ENCODE measurements at regions not wholly inside any gene's neighbourhood (a gene's known extent, or its start where the extent isn't known, plus 50 kb on each side); places are given as distances from the start of the nearest gene placed in this dataset.

DNA sequence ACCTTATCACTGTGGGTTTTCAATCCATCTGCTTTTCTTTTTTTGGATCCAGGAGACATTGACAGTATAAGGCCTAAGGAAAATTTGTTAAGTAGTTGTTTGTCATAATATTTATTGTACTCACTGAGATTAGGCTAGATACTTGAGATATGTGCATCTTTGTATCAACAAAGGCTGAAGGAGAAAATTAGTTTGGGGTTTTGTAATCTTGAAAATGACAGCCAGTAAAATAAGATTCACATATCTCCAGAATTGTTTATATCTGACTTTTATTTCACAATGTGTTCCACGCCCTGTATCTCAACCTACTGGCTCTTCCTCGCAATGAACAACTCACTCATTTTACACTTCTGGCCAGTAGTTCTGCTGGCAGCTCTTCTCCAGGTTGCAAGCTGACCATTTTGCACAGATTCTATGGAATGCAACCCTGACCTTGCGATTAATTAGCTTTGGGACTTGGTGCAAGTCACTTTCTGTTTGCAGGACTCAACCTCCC, 132.7 kb downstream of the GATA3 start:
- BruUV-seq (replicated peaks): no TSS peak
- H3K27me3 ChIP-seq (ENCODE audit: insufficient read depth, low read depth): no peaks in the 10 kb centered on the region
- intact Hi-C loops (cut with micrococcal nuclease; ENCODE audit: unreplicated experiment): no loop called here
- H3K4me3 ChIP-seq: no peak overlapping the region
- no peaks in the 10 kb centered on the region for H4K20me1 ChIP-seq (ENCODE audit: insufficient read depth)
- H3K27ac ChIP-seq: no peak overlapping the region
- H3F3A ChIP-seq (ENCODE audit: insufficient read depth, low read depth): peaks cover 21% of the 10 kb centered on the region
- no peaks in the 10 kb centered on the region for H3K9me2 ChIP-seq (ENCODE audit: insufficient read depth)
- peaks cover 22% of the 10 kb centered on the region for H3K4me1 ChIP-seq (replicated peaks; ENCODE audit: insufficient read depth)
- H3K36me3 ChIP-seq (ENCODE audit: low read depth): no peaks in the 10 kb centered on the region
- CTCF ChIA-PET: interaction anchor here (0.6 kb wide), 1 partner anchor 133 kb away, joined by 5 read pairs; no protein-coding TSS in a partner anchor
- no peak overlapping the region for H3K4me2 ChIP-seq
- DNase-seq: no peak
- POLR2A ChIA-PET (ENCODE audit: unreplicated experiment): no interaction called here
- no peaks in the 10 kb centered on the region for H3K79me2 ChIP-seq (ENCODE audit: low read depth)
- no peak for TF ChIP-seq EZH2 (IDR thresholded peaks at IDR 0.05; ENCODE audit: low read depth)
- TF ChIP-seq, protein P1, sequence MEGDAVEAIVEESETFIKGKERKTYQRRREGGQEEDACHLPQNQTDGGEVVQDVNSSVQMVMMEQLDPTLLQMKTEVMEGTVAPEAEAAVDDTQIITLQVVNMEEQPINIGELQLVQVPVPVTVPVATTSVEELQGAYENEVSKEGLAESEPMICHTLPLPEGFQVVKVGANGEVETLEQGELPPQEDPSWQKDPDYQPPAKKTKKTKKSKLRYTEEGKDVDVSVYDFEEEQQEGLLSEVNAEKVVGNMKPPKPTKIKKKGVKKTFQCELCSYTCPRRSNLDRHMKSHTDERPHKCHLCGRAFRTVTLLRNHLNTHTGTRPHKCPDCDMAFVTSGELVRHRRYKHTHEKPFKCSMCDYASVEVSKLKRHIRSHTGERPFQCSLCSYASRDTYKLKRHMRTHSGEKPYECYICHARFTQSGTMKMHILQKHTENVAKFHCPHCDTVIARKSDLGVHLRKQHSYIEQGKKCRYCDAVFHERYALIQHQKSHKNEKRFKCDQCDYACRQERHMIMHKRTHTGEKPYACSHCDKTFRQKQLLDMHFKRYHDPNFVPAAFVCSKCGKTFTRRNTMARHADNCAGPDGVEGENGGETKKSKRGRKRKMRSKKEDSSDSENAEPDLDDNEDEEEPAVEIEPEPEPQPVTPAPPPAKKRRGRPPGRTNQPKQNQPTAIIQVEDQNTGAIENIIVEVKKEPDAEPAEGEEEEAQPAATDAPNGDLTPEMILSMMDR (conservative IDR thresholded peaks at IDR 0.05): no peak
- no peak overlapping the region for H2AFZ ChIP-seq
- H3K9me3 ChIP-seq (ENCODE audit: insufficient read depth, low read depth): no peaks in the 10 kb centered on the region

DNA sequence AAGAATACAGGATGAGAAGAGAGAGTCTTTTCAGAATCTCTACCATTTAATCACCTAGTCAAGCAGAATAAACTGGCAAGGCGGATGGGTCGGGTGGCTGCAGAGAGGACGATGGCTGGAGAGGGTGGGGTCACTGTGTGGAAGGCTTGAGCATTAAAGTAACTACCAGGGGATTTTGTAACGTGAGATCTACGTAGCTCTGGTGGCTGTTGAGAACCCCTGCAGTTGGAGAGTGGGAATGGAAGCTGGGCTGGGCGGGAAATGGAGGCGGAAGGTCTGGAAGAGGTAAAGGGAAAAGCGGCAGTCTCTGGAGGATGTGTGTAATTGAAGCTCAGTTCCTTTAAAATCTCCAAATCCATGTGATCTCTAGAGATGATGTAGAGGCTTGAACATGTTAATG, 135.0 kb downstream of the GATA3 start:
- Histone ChIP-seq H4K20me1 (ENCODE audit: insufficient read depth) (no peaks in the 10 kb centered on the region), H3F3A (ENCODE audit: insufficient read depth, low read depth) (peaks cover 17% of the 10 kb centered on the region), H2AFZ (no peak overlapping the region), H3K27me3 (ENCODE audit: insufficient read depth, low read depth) (no peaks in the 10 kb centered on the region), H3K36me3 (ENCODE audit: low read depth) (no peaks in the 10 kb centered on the region), H3K4me2 (no peak overlapping the region), H3K79me2 (ENCODE audit: low read depth) (no peaks in the 10 kb centered on the region), H3K9me3 (ENCODE audit: insufficient read depth, low read depth) (no peaks in the 10 kb centered on the region), H3K4me3 (no peak overlapping the region), H3K4me1 (replicated peaks; ENCODE audit: insufficient read depth) (peaks cover 26% of the 10 kb centered on the region), H3K9me2 (ENCODE audit: insufficient read depth) (no peaks in the 10 kb centered on the region), H3K27ac (no peak overlapping the region)
- no peak for DNase-seq
- TF ChIP-seq EZH2 (IDR thresholded peaks at IDR 0.05; ENCODE audit: low read depth): no peak
- TF ChIP-seq, protein P1 (conservative IDR thresholded peaks at IDR 0.05): no peak
- intact Hi-C loops (cut with micrococcal nuclease; ENCODE audit: unreplicated experiment): no loop called here
- BruUV-seq (replicated peaks): no TSS peak
- POLR2A ChIA-PET (ENCODE audit: unreplicated experiment): no interaction called here
- CTCF ChIA-PET: no interaction called here

DNA sequence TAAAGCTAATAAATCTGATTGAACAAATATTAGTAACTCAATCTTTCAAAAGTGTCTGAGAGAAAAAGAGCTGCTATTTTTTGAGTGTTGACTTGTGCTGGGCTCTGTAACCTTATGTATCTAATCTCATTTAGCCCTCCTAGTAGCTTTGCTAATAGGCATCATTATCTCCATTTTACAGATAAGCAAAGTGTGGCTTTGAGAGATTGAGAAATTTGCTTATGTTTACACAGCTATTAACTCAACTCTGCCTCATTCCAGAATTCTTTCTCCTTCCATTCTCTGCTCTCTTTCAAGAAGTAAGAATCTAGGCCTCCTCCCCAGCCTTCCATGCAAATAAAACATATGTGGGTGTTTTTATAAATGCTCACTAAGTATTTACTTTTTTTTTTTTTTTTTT, 137.8 kb downstream of the GATA3 start:
- intact Hi-C loops (cut with micrococcal nuclease; ENCODE audit: unreplicated experiment): loop anchor here (2.0 to 10.0 kb wide), 4 partner anchors 62 to 1016 kb away; no protein-coding TSS in a partner anchor
- H3K27me3 ChIP-seq (ENCODE audit: insufficient read depth, low read depth): no peaks in the 10 kb centered on the region

More for the DNA sequence above, 137.8 kb downstream of the GATA3 start:
- Histone ChIP-seq H3K4me3 (no peak overlapping the region), H3K36me3 (ENCODE audit: low read depth) (no peaks in the 10 kb centered on the region), H3K79me2 (ENCODE audit: low read depth) (no peaks in the 10 kb centered on the region), H3F3A (ENCODE audit: insufficient read depth, low read depth) (peaks cover 23% of the 10 kb centered on the region), H4K20me1 (ENCODE audit: insufficient read depth) (no peaks in the 10 kb centered on the region), H3K4me2 (no peak overlapping the region), H3K9me2 (ENCODE audit: insufficient read depth) (no peaks in the 10 kb centered on the region), H3K4me1 (replicated peaks; ENCODE audit: insufficient read depth) (peaks cover 32% of the 10 kb centered on the region), H2AFZ (no peak overlapping the region), H3K9me3 (ENCODE audit: insufficient read depth, low read depth) (no peaks in the 10 kb centered on the region), H3K27ac (peak overlapping the region; percentile 99)
- no peak for DNase-seq
- CTCF ChIA-PET: interaction anchor here (0.8 kb wide), 1 partner anchor 1385 kb away, joined by 7 read pairs; no protein-coding TSS in a partner anchor
- no TSS peak for BruUV-seq (replicated peaks)
- POLR2A ChIA-PET (ENCODE audit: unreplicated experiment): no interaction called here
- TF ChIP-seq EZH2 (IDR thresholded peaks at IDR 0.05; ENCODE audit: low read depth): no peak
- TF ChIP-seq, protein P1 (conservative IDR thresholded peaks at IDR 0.05): no peak
